Loucy (cell line): ENCODE measurements at regions not wholly inside any gene's neighbourhood (a gene's known extent, or its start where the extent isn't known, plus 50 kb on each side); places are given as distances from the start of the nearest gene placed in this dataset.

Experiments used
- CTCF ChIP-seq: fragments of 200-600 bp; sonication (generic); conservative IDR thresholded peaks from 2 replicates; pipeline ENCODE4 v1.5.1; 2014; ENCODE audit warnings: mild to moderate bottlenecking, antibody characterized with exemption, low read length
- EZH2phosphoT487 ChIP-seq: fragments of 200-600 bp; IDR thresholded peaks from 2 replicates; pipeline ENCODE4 v1.6.1; 2018; ENCODE audit warnings: antibody characterized with exemption, mild to moderate bottlenecking, moderate library complexity, borderline replicate concordance

GRCh38 chr2:59893612-59894011 lies 659.8 kb downstream of the BCL11A start:
- TF ChIP-seq CTCF, result no peak
- no peak for TF ChIP-seq EZH2phosphoT487
